ENCODE measurements at regions not wholly inside any gene's neighbourhood (a gene's known extent, or its start where the extent isn't known, plus 50 kb on each side); places are given as distances from the start of the nearest gene placed in this dataset.

- in situ Hi-C loops (cut with HindIII; ENCODE audit: low pct_unique_long_range_greater_than_20kb, low sequenced_read_pairs) = no loop called here
- Histone ChIP-seq H3K27ac (ENCODE audit: low read length) (no peak overlapping the region), H3K4me1 (ENCODE audit: control insufficient read depth, insufficient read depth, low read length) (no peaks in the 10 kb centered on the region), H3K27me3 (ENCODE audit: control insufficient read depth, insufficient read depth, low read length) (peaks cover 5% of the 10 kb centered on the region; the same call in 1 of the 2 replicates), H3K4me3 (ENCODE audit: low read depth in 2 of 2, low read length in 2 of 2) (no peak overlapping the region), H3K36me3 (ENCODE audit: control insufficient read depth, insufficient read depth, low read length) (no peaks in the 10 kb centered on the region), H3K9me3 (ENCODE audit: control insufficient read depth, insufficient read depth, low read depth, low read length) (no peaks in the 10 kb centered on the region)
- TF ChIP-seq SIN3A (IDR thresholded peaks at IDR 0.05; ENCODE audit: borderline replicate concordance, insufficient read depth, low read depth, low read length) (no peak), REST (IDR thresholded peaks at IDR 0.05; ENCODE audit: insufficient read depth in 1 of 2, low read depth in 2 of 2, low read length in 1 of 2) (no peak), CTCF (IDR thresholded peaks at IDR 0.05) (no peak), POLR2AphosphoS5 (IDR thresholded peaks at IDR 0.05; ENCODE audit: low read depth, low read length) (no peak), TCF7L2 (IDR thresholded peaks at IDR 0.05; ENCODE audit: low read depth, low read length) (no peak)
- no TSS peak for BruUV-seq (replicated peaks)
- ChIA-PET POLR2A (no interaction called here), CTCF (interaction anchor here (0.5 kb wide), 1 partner anchor 224 kb away, joined by 3 read pairs; no protein-coding TSS in a partner anchor)
- intact Hi-C loops (cut with micrococcal nuclease; ENCODE audit: unreplicated experiment) = no loop called here
- DNase-seq (ENCODE audit: low read depth, low spot score) = no peak
- ATAC-seq = no peak
These were observed 463.0 kb downstream of the TSHZ3 start for GRCh38 chr19:30886222-30886621.

GRCh38 chr19:30884146-30884812 is 465.0 kb downstream of the TSHZ3 start:
- no peak overlapping the region for H3K4me3 ChIP-seq (ENCODE audit: low read depth in 2 of 2, low read length in 2 of 2)
- H3K27ac ChIP-seq (ENCODE audit: low read length) = no peak overlapping the region
- intact Hi-C loops (cut with micrococcal nuclease; ENCODE audit: unreplicated experiment) = no loop called here
- H3K36me3 ChIP-seq (ENCODE audit: control insufficient read depth, insufficient read depth, low read length) = no peaks in the 10 kb centered on the region
- no peaks in the 10 kb centered on the region for H3K4me1 ChIP-seq (ENCODE audit: control insufficient read depth, insufficient read depth, low read length)
- in situ Hi-C loops (cut with HindIII; ENCODE audit: low pct_unique_long_range_greater_than_20kb, low sequenced_read_pairs) = no loop called here
- ChIA-PET CTCF (no interaction called here), POLR2A (no interaction called here)
- no peaks in the 10 kb centered on the region for H3K9me3 ChIP-seq (ENCODE audit: control insufficient read depth, insufficient read depth, low read depth, low read length)
- TF ChIP-seq TCF7L2 (IDR thresholded peaks at IDR 0.05; ENCODE audit: low read depth, low read length) (no peak), POLR2AphosphoS5 (IDR thresholded peaks at IDR 0.05; ENCODE audit: low read depth, low read length) (no peak), SIN3A (IDR thresholded peaks at IDR 0.05; ENCODE audit: borderline replicate concordance, insufficient read depth, low read depth, low read length) (no peak), REST (IDR thresholded peaks at IDR 0.05; ENCODE audit: insufficient read depth in 1 of 2, low read depth in 2 of 2, low read length in 1 of 2) (no peak)
- no TSS peak for BruUV-seq (replicated peaks)
- ATAC-seq = no peak
- H3K27me3 ChIP-seq (ENCODE audit: control insufficient read depth, insufficient read depth, low read length) = no peaks in the 10 kb centered on the region
- DNase-seq (ENCODE audit: low read depth, low spot score) = no peak

Measured in Panc1 (cell line).